ENCODE measurements at regions not wholly inside any gene's neighbourhood (a gene's known extent, or its start where the extent isn't known, plus 50 kb on each side); places are given as distances from the start of the nearest gene placed in this dataset.

- no peak overlapping the region for H3K27ac ChIP-seq
- no peak for TF ChIP-seq CTCF (conservative IDR thresholded peaks at IDR 0.05)
These were observed 182.6 kb downstream of the TTLL2 start for GRCh38 chr6:167507376-167507945.

GRCh38 chr6:167508919-167509852 is 184.3 kb downstream of the TTLL2 start:
- H3K27ac ChIP-seq: no peak overlapping the region
- TF ChIP-seq CTCF (conservative IDR thresholded peaks at IDR 0.05): no peak

- no peak overlapping the region for H3K27ac ChIP-seq
- TF ChIP-seq CTCF (conservative IDR thresholded peaks at IDR 0.05): no peak
These were observed 185.0 kb downstream of the TTLL2 start for GRCh38 chr6:167509853-167510220.

GRCh38 chr6:167510648-167511047 is 185.8 kb downstream of the TTLL2 start:
- TF ChIP-seq CTCF (conservative IDR thresholded peaks at IDR 0.05): no peak
- no peak overlapping the region for H3K27ac ChIP-seq

GRCh38 chr6:167512696-167513375 is 187.9 kb downstream of the TTLL2 start:
- H3K27ac ChIP-seq: no peak overlapping the region; the same call in 1 of the 2 replicates
- no peak for TF ChIP-seq CTCF (conservative IDR thresholded peaks at IDR 0.05)

- TF ChIP-seq CTCF (conservative IDR thresholded peaks at IDR 0.05): no peak
These were observed 188.9 kb downstream of the TTLL2 start for GRCh38 chr6:167513778-167514177.

GRCh38 chr6:167514524-167514923 is 189.6 kb downstream of the TTLL2 start:
- no peak for TF ChIP-seq CTCF (conservative IDR thresholded peaks at IDR 0.05)
- no peak overlapping the region for H3K27ac ChIP-seq

More at GRCh38 chr6:167513778-167514177, 188.9 kb downstream of the TTLL2 start:
- H3K27ac ChIP-seq: no peak overlapping the region; the same call in 1 of the 2 replicates
